HG02642 (cell line): ENCODE measurements at regions not wholly inside any gene's neighbourhood (a gene's known extent, or its start where the extent isn't known, plus 50 kb on each side); places are given as distances from the start of the nearest gene placed in this dataset.
"Not testable (repeated sequence)": the region's sequence is repeated elsewhere in the genome, so short reads cannot be mapped to it uniquely, and the experiment has no call there.

Experiments
- ATAC-seq: cut with Tn5 transposase; IDR thresholded peaks from one replicate; pipeline ENCODE4 v1.9.1; 2021; ENCODE audit warnings: mild to moderate bottlenecking; ENCODE audit not compliant: unreplicated experiment, poor library complexity

- no peak for ATAC-seq
Observed at GRCh38 chr4:66872661-66873060, 672.6 kb downstream of the CENPC start.

- ATAC-seq, result no peak
Observed at GRCh38 chr4:66863481-66863880, 681.8 kb downstream of the CENPC start.

GRCh38 chr4:66855956-66856355 lies 689.3 kb downstream of the CENPC start:
- ATAC-seq, result no peak

- ATAC-seq, result no peak
Observed at GRCh38 chr4:66853845-66854244, 691.5 kb downstream of the CENPC start.

GRCh38 chr4:66852843-66853242 lies 692.5 kb downstream of the CENPC start:
- ATAC-seq, result no peak

GRCh38 chr4:66849596-66849995 lies 695.7 kb downstream of the CENPC start:
- no peak for ATAC-seq

GRCh38 chr4:66842724-66843088 lies 702.6 kb downstream of the CENPC start:
- no peak for ATAC-seq

GRCh38 chr4:66842026-66842723 lies 703.1 kb downstream of the CENPC start:
- no peak for ATAC-seq

GRCh38 chr4:66840178-66840577 lies 705.1 kb downstream of the CENPC start:
- ATAC-seq, result no peak

- no peak for ATAC-seq
Observed at GRCh38 chr4:66837279-66837922, 707.9 kb downstream of the CENPC start.

GRCh38 chr4:66829310-66829709 lies 716.0 kb downstream of the CENPC start:
- ATAC-seq, result no peak

- no peak for ATAC-seq
Observed at GRCh38 chr4:66820681-66821080, 724.6 kb downstream of the CENPC start.

GRCh38 chr4:66814277-66814676 lies 731.0 kb downstream of the CENPC start:
- no peak for ATAC-seq

- ATAC-seq, result no peak
Observed at GRCh38 chr4:66805582-66805981, 739.7 kb downstream of the CENPC start.

GRCh38 chr4:66804979-66805378 lies 740.3 kb downstream of the CENPC start:
- no peak for ATAC-seq

- ATAC-seq, result no peak
Observed at GRCh38 chr4:66797608-66798007, 747.7 kb downstream of the CENPC start.

- no peak for ATAC-seq
Observed at GRCh38 chr4:66795724-66796123, 749.6 kb downstream of the CENPC start.

GRCh38 chr4:66794390-66795034 lies 750.8 kb downstream of the CENPC start:
- ATAC-seq, result no peak

- no peak for ATAC-seq
Observed at GRCh38 chr4:66791686-66792085, 753.6 kb downstream of the CENPC start.

- ATAC-seq, result no peak
Observed at GRCh38 chr4:66785479-66785878, 759.8 kb downstream of the CENPC start.

- not testable (repeated sequence) for ATAC-seq
Observed at GRCh38 chr4:66782751-66783150, 762.6 kb downstream of the CENPC start.

- no peak for ATAC-seq
Observed at GRCh38 chr4:66777097-66777496, 768.2 kb downstream of the CENPC start.
